ENCODE measurements at regions not wholly inside any gene's neighbourhood (a gene's known extent, or its start where the extent isn't known, plus 50 kb on each side); places are given as distances from the start of the nearest gene placed in this dataset.

DNA sequence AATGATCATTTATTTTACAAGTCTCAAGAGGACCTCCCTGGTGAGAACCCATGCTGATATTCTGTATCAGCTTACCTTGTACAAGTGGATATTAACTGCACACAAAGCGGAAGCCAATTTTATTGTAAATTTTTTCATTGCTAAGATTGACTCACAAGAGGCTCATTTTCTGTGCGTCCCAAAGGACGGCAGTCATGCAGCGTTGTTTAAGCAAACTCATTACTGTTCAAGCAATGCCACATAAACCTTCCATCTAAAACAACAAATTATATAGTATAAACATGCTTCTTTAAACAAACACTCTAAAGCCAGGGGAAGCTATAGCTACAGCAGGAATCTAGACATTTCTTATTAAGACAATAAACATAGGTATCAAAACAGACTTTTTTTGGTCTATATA, 575.3 kb downstream of the FRK start:
- TF ChIP-seq POLR2A (IDR thresholded peaks at IDR 0.05) (no peak), CTCF (IDR thresholded peaks at IDR 0.05) (no peak), EP300 (IDR thresholded peaks at IDR 0.05) (no peak), POLR2AphosphoS5 (IDR thresholded peaks at IDR 0.05) (no peak)
